PC-9 (cell line): ENCODE measurements at regions not wholly inside any gene's neighbourhood (a gene's known extent, or its start where the extent isn't known, plus 50 kb on each side); places are given as distances from the start of the nearest gene placed in this dataset.

Experiments used
- EZH2 ChIP-seq: fragments of 200-600 bp; sonication (generic); IDR thresholded peaks from 2 replicates; pipeline ENCODE4 v1.8.0; 2017; ENCODE audit warnings: antibody characterized with exemption, low read depth
- TF ChIP-seq, protein P1 (sequence below): fragments of 200-600 bp; sonication (generic); conservative IDR thresholded peaks from 2 replicates; pipeline ENCODE4 v1.6.1; 2017; ENCODE audit warnings: mixed run types, antibody characterized with exemption, mild to moderate bottlenecking, moderate library complexity

DNA sequence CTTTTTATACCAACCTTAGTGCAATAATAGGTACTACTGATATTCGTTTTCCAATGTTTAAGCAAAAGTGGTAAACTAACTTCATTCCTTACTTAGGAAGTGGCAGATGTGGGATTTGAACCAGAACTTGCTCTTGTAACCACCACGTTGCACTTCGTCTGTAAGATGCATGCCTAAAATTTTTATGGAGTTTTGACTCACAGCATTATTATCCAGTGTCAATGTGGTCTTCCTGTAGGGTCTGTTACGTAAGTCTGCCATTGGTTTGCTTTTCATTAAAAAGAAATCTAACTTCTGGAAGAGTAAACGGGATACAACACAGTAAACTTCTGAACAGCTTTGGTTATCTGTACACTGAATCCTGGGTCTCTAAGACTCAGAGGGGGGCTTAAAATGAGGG lies 521.0 kb upstream of the WWC1 start:
- TF ChIP-seq EZH2, result no peak
- TF ChIP-seq, protein P1, sequence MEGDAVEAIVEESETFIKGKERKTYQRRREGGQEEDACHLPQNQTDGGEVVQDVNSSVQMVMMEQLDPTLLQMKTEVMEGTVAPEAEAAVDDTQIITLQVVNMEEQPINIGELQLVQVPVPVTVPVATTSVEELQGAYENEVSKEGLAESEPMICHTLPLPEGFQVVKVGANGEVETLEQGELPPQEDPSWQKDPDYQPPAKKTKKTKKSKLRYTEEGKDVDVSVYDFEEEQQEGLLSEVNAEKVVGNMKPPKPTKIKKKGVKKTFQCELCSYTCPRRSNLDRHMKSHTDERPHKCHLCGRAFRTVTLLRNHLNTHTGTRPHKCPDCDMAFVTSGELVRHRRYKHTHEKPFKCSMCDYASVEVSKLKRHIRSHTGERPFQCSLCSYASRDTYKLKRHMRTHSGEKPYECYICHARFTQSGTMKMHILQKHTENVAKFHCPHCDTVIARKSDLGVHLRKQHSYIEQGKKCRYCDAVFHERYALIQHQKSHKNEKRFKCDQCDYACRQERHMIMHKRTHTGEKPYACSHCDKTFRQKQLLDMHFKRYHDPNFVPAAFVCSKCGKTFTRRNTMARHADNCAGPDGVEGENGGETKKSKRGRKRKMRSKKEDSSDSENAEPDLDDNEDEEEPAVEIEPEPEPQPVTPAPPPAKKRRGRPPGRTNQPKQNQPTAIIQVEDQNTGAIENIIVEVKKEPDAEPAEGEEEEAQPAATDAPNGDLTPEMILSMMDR, result no peak
